ENCODE measurements at regions not wholly inside any gene's neighbourhood (a gene's known extent, or its start where the extent isn't known, plus 50 kb on each side); places are given as distances from the start of the nearest gene placed in this dataset.

- TF ChIP-seq, protein P1, sequence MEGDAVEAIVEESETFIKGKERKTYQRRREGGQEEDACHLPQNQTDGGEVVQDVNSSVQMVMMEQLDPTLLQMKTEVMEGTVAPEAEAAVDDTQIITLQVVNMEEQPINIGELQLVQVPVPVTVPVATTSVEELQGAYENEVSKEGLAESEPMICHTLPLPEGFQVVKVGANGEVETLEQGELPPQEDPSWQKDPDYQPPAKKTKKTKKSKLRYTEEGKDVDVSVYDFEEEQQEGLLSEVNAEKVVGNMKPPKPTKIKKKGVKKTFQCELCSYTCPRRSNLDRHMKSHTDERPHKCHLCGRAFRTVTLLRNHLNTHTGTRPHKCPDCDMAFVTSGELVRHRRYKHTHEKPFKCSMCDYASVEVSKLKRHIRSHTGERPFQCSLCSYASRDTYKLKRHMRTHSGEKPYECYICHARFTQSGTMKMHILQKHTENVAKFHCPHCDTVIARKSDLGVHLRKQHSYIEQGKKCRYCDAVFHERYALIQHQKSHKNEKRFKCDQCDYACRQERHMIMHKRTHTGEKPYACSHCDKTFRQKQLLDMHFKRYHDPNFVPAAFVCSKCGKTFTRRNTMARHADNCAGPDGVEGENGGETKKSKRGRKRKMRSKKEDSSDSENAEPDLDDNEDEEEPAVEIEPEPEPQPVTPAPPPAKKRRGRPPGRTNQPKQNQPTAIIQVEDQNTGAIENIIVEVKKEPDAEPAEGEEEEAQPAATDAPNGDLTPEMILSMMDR (IDR thresholded peaks at IDR 0.05) = no peak
- TF ChIP-seq POLR2A (IDR thresholded peaks at IDR 0.05) = no peak
Measured at GRCh38 chr3:70618151-70618550, 305.7 kb upstream of the MDFIC2 start.

Data from Peyer's patch (tissue), 4 donors.